Karpas-422 (cell line): ENCODE measurements at regions not wholly inside any gene's neighbourhood (a gene's known extent, or its start where the extent isn't known, plus 50 kb on each side); places are given as distances from the start of the nearest gene placed in this dataset.

ENCODE experiments used
- DNase-seq: peaks from one replicate; pipeline ENCODE4 v3.0.0-alpha.2; 2015
- H2AFZ ChIP-seq: fragments of 200-600 bp; sonication (generic); 2 replicates; pipeline ENCODE4 v1.6.1; 2014; ENCODE audit warnings: antibody characterized with exemption, low read length, mixed read lengths
- H3K27ac ChIP-seq: fragments of 200-600 bp; sonication (generic); 2 replicates; pipeline ENCODE4 v1.5.1; 2014; ENCODE audit warnings: mild to moderate bottlenecking, low read length, moderate library complexity
- H3K27me3 ChIP-seq: fragments of 200-600 bp; sonication (generic); 2 replicates; pipeline ENCODE4 v1.6.1; 2014; ENCODE audit warnings: low read length, mixed read lengths
- H3K36me3 ChIP-seq: fragments of 200-600 bp; sonication (generic); 2 replicates; pipeline ENCODE4 v1.6.1; 2014; ENCODE audit warnings: low read length, mixed read lengths; ENCODE audit not compliant: insufficient read depth
- H3K4me1 ChIP-seq: fragments of 200-600 bp; sonication (generic); 2 replicates; pipeline ENCODE4 v1.6.1; 2014; ENCODE audit warnings: mild to moderate bottlenecking, low read length, mixed read lengths
- H3K4me2 ChIP-seq: fragments of 200-600 bp; sonication (generic); 2 replicates; pipeline ENCODE4 v1.6.1; 2014; ENCODE audit warnings: low read length, low read depth, mild to moderate bottlenecking; ENCODE audit not compliant: poor library complexity, severe bottlenecking
- H3K4me3 ChIP-seq: fragments of 200-600 bp; sonication (generic); 2 replicates; pipeline ENCODE4 v1.5.1; 2014; ENCODE audit warnings: mild to moderate bottlenecking, antibody characterized with exemption, low read length, mixed read lengths
- H3K79me2 ChIP-seq: fragments of 200-600 bp; sonication (generic); 2 replicates; pipeline ENCODE4 v1.6.1; 2014; ENCODE audit warnings: mild to moderate bottlenecking, low read length, mixed read lengths
- H3K9ac ChIP-seq: fragments of 200-600 bp; sonication (generic); 2 replicates; pipeline ENCODE4 v1.6.0; 2014; ENCODE audit warnings: low read length
- H3K9me2 ChIP-seq: fragments of 200-600 bp; sonication (generic), shearing (Covaris generic); replicated peaks from 2 replicates; pipeline ENCODE4 v1.6.0; 2014; ENCODE audit warnings: mild to moderate bottlenecking, low read length, moderate library complexity; ENCODE audit not compliant: insufficient read depth
- H3K9me3 ChIP-seq: fragments of 300-700, 200-600 bp; sonication (generic); 2 replicates; pipeline ENCODE4 v1.6.1; 2014; ENCODE audit warnings: low read length, mixed read lengths
- H4K20me1 ChIP-seq: fragments of 200-600 bp; sonication (generic); 2 replicates; pipeline ENCODE4 v1.6.1; 2014; ENCODE audit warnings: mild to moderate bottlenecking, antibody characterized with exemption, low read length, low read depth; ENCODE audit not compliant: insufficient read depth

DNA sequence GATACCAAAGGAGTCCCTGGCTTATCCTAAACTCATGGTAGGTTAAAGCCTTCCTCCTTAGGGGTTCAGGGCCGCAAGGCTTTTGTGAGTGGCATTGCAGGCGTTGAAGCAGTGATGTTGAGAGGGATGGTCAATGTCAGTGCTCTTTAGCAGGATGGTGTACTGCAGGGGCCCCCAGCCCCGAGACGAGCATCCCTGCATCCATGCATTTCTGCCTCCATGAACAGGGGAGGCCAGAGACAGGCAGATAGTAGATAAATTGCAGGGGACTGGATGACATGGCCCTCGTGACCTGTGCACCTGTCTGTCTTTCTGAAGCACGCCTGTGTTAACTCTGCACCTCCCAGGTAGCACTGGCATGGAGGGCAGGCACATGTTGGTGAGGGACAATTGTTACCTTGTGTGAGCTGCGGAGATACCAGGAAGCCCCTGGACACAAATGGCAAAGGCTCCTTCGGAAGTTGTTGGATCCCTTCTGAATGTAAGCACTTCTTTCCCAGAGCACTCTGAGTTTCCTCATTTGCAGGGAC, 133.5 kb downstream of the SNRPN start:
- H3K27me3 ChIP-seq, result no peaks in the 10 kb centered on the region
- no peak overlapping the region for H3K9ac ChIP-seq
- no peak overlapping the region for H3K4me3 ChIP-seq
- H4K20me1 ChIP-seq, result no peaks in the 10 kb centered on the region
- H3K36me3 ChIP-seq, result peaks cover 71% of the 10 kb centered on the region
- H3K9me2 ChIP-seq, result no peaks in the 10 kb centered on the region
- H3K4me1 ChIP-seq, result no peaks in the 10 kb centered on the region
- peaks cover 11% of the 10 kb centered on the region; the same call in 1 of the 2 replicates for H3K9me3 ChIP-seq
- DNase-seq, result no peak
- H2AFZ ChIP-seq, result no peak overlapping the region
- no peak overlapping the region for H3K27ac ChIP-seq
- no peaks in the 10 kb centered on the region for H3K79me2 ChIP-seq
- no peak overlapping the region for H3K4me2 ChIP-seq

DNA sequence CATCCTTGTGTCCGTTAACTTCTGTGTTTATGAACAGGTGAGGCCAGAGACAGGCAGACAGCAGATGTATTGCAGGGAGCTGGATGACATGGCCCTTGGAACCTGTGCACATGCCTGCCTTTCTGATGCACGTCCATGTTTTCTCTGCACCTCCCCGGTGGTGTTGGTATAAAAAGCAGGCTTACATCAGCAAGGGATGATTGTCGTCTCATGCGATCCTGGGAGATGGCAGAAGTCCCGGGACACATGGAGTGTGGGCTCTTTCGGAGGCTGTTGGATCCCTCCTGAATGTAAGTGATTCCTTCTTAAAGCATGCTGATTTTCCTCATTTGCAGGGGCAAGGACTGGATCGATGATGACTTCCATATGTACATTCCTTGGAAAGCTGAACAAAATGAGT, 134.8 kb downstream of the SNRPN start:
- H4K20me1 ChIP-seq, result no peaks in the 10 kb centered on the region
- H3K9me2 ChIP-seq, result no peaks in the 10 kb centered on the region
- no peak overlapping the region for H3K4me2 ChIP-seq
- H3K9ac ChIP-seq, result no peak overlapping the region
- H3K4me3 ChIP-seq, result no peak overlapping the region
- no peak overlapping the region for H3K27ac ChIP-seq
- no peaks in the 10 kb centered on the region for H3K4me1 ChIP-seq
- no peaks in the 10 kb centered on the region for H3K27me3 ChIP-seq
- H2AFZ ChIP-seq, result no peak overlapping the region
- no peaks in the 10 kb centered on the region for H3K79me2 ChIP-seq
- H3K9me3 ChIP-seq, result peaks cover 11% of the 10 kb centered on the region; the same call in 1 of the 2 replicates
- peaks cover 72% of the 10 kb centered on the region for H3K36me3 ChIP-seq
- no peak for DNase-seq

DNA sequence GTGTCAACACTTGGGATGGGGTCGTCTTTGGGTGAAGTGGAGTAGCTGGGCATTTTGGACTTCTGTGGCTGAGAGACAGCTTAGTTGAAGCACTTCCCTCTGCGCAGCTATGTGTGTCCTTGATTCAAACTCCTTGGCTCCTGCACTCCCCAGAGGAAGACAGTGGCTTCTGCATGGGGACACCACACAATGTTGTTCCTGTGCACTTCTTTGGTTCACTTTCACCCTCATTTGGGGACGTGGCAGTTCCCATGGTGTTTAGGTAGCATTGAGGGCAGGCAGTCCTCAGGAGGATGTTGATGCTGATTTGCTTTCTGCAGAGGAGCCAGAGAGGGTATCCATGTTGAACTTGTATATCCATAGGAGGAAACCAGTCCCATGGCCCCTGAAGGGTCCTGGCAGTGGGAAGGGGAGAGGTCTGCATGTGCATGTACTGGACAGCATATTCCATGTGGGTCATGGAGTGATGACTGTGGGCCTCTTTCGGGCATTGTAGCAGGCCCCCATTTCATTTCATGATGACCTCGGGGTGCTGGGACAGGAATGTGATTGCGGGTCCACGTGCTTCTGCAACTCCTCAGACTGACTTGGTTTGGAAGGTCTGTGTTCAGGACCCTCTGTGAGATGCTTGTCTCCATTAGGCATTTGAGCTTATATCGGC, 135.4 kb downstream of the SNRPN start:
- no peak for DNase-seq
- Histone ChIP-seq H3K27me3 (no peaks in the 10 kb centered on the region), H2AFZ (no peak overlapping the region), H3K9me3 (peaks cover 15% of the 10 kb centered on the region; the same call in 1 of the 2 replicates), H4K20me1 (no peaks in the 10 kb centered on the region), H3K9me2 (no peaks in the 10 kb centered on the region), H3K4me3 (no peak overlapping the region), H3K4me1 (no peaks in the 10 kb centered on the region), H3K79me2 (no peaks in the 10 kb centered on the region), H3K4me2 (no peak overlapping the region), H3K9ac (no peak overlapping the region), H3K36me3 (peaks cover 73% of the 10 kb centered on the region), H3K27ac (no peak overlapping the region)

DNA sequence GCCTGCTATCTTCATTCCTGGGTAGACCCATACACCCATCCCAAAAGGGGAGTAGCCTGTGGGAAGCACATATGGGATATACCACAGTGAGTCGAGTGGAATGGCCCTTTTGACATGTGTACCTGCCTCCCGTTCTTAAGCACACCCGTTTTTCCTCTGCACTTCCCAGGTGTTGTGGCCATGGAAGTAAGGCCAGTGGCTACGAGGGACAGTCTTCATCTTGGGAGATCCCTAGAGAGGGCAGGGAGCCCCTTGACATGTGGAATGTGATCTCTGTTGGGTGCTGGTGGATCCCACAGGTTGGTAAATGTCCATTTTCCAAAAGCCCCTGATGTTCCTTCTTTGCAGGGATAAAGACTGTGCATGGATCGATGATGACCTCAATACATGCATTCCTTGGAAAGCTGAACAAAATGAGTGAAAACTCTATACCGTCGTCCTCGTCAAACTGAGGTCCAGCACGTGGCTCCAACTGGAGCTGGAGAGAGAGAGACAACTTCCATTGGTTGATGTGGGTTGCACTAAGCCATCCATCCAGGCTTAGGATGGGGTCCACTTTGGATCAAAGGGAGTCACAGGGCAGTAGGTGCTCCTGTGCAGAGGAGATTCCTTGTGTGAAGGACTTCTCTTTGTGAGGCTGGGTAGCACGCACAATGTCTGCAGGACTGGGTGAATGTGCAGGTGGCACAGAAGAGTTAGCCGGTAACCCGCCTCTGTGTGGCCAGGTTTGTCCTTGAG, 136.8 kb downstream of the SNRPN start:
- DNase-seq, result no peak
- Histone ChIP-seq H3K4me3 (no peak overlapping the region), H3K27me3 (no peaks in the 10 kb centered on the region), H3K9ac (no peak overlapping the region), H3K79me2 (no peaks in the 10 kb centered on the region), H3K9me2 (no peaks in the 10 kb centered on the region), H3K27ac (no peak overlapping the region), H2AFZ (no peak overlapping the region), H4K20me1 (no peaks in the 10 kb centered on the region), H3K4me1 (no peaks in the 10 kb centered on the region), H3K36me3 (peaks cover 70% of the 10 kb centered on the region), H3K9me3 (peaks cover 19% of the 10 kb centered on the region), H3K4me2 (no peak overlapping the region)

DNA sequence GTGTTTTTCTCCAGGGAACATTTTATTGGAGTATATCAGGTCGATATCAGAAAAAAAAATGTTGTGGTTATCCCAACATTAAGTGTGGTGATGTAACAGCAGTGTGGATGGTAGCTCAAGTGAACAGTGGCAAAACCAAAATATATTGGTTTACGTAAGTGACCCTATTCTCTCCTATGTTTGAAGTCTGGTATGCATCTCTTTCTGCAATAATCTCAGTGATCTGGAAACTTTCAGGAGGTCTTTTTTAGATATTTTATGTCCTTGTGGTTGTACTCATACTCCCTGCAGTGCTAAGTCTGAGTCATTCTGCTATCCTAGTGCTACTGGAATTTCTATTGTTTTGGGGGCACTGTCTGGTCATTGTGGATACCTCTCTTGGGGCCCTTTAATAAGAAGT, 137.9 kb downstream of the SNRPN start:
- no peaks in the 10 kb centered on the region for H3K27me3 ChIP-seq
- H3K9ac ChIP-seq, result no peak overlapping the region
- no peak for DNase-seq
- H3K9me3 ChIP-seq, result peaks cover 16% of the 10 kb centered on the region
- no peaks in the 10 kb centered on the region for H3K9me2 ChIP-seq
- no peak overlapping the region for H3K4me3 ChIP-seq
- H3K4me2 ChIP-seq, result no peak overlapping the region
- H3K27ac ChIP-seq, result no peak overlapping the region
- peaks cover 68% of the 10 kb centered on the region for H3K36me3 ChIP-seq
- H3K4me1 ChIP-seq, result no peaks in the 10 kb centered on the region
- no peak overlapping the region for H2AFZ ChIP-seq
- H3K79me2 ChIP-seq, result no peaks in the 10 kb centered on the region
- no peaks in the 10 kb centered on the region for H4K20me1 ChIP-seq

DNA sequence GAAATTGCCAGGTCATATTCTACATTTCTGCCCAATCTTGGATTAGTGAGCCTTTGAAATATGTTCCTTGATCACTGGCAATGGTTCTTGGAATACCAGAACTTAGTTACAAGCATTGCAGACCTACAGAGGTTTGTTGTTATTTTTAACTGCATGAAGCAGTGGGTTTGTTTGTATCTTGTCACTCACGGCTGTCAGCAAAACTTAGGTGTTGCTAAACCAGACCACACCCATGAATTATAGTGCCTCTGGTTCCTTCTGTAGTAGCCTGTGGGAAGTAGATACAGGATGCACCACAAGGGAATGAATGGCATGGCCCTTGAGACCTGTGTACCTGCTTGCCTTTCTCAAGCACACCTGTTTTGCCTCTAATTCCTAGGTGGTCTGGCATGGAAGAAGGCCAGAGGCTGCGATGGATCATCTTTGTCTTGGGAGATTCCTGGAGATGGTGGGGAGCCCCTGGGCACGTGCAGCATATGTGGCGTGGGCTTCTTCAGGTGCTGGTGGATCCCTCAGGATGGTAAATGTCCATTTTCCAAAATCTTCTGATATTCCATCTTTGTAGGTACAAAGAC, 138.8 kb downstream of the SNRPN start:
- Histone ChIP-seq H3K36me3 (peaks cover 72% of the 10 kb centered on the region), H3K79me2 (no peaks in the 10 kb centered on the region), H3K9me3 (peaks cover 16% of the 10 kb centered on the region), H3K9ac (no peak overlapping the region), H3K27me3 (no peaks in the 10 kb centered on the region), H2AFZ (no peak overlapping the region), H4K20me1 (no peaks in the 10 kb centered on the region), H3K4me1 (no peaks in the 10 kb centered on the region), H3K27ac (no peak overlapping the region), H3K9me2 (no peaks in the 10 kb centered on the region), H3K4me3 (no peak overlapping the region), H3K4me2 (no peak overlapping the region)
- DNase-seq, result no peak

DNA sequence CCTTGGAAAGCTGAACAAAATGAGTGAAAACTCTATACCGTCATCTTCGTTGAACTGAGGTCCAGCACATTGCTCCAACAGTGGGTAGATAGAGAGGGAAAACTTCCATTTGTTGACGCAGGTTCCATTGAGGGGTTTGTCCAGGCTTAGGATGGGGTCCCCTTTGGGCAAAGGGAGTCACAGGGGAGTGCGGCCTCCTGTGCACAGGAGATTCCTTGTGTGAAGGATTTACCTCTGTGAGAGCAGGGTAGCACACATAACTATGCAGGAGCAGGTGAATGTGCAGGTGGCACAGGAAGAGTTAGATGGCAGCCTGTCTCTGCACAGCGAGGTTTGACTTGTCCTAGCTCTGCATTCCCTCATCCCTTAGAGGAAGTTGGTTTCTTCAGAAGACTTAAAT, 139.3 kb downstream of the SNRPN start:
- Histone ChIP-seq H3K36me3 (peaks cover 75% of the 10 kb centered on the region), H2AFZ (no peak overlapping the region), H4K20me1 (no peaks in the 10 kb centered on the region), H3K79me2 (no peaks in the 10 kb centered on the region), H3K9me2 (no peaks in the 10 kb centered on the region), H3K4me3 (no peak overlapping the region), H3K27me3 (no peaks in the 10 kb centered on the region), H3K27ac (no peak overlapping the region), H3K9ac (no peak overlapping the region), H3K4me1 (no peaks in the 10 kb centered on the region), H3K4me2 (no peak overlapping the region), H3K9me3 (peaks cover 16% of the 10 kb centered on the region)
- no peak for DNase-seq

DNA sequence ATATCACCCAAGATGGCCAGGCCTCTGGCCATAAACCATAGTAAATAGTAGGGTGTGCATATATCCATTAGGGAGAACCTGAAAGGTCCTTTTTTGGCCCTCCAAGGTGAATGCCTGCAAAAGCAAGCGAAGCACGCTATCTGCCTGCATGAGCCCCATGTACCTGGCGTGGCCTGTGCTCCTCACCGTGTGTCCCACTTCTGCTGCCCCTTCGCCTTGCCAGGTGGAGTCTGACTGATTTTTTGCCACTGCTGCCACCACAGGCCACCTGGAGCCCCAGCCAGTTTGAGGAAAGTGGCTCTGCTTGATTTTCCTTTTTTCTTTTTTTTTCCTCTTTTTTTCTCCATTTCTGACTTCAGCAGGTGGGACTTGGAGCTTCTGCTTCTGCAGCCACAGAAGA, 139.7 kb downstream of the SNRPN start:
- Histone ChIP-seq H3K27ac (no peak overlapping the region), H3K9ac (no peak overlapping the region), H3K4me2 (no peak overlapping the region), H3K9me3 (peaks cover 13% of the 10 kb centered on the region), H4K20me1 (no peaks in the 10 kb centered on the region), H3K79me2 (no peaks in the 10 kb centered on the region), H3K27me3 (no peaks in the 10 kb centered on the region), H3K9me2 (no peaks in the 10 kb centered on the region), H3K4me1 (no peaks in the 10 kb centered on the region), H2AFZ (no peak overlapping the region), H3K36me3 (peaks cover 73% of the 10 kb centered on the region), H3K4me3 (no peak overlapping the region)
- no peak for DNase-seq
